H1 (cell line): ENCODE measurements at regions not wholly inside any gene's neighbourhood (a gene's known extent, or its start where the extent isn't known, plus 50 kb on each side); places are given as distances from the start of the nearest gene placed in this dataset.

Experiments
- CTCF ChIA-PET: fragments of 300-600 bp; sonication (Branson Sonifier 250); formaldehyde crosslinking; loops from one replicate; lab custom pipeline; 2021; ENCODE audit not compliant: partially characterized antibody; lab: Charles Lee
- POLR2A ChIA-PET: fragments of 300-600 bp; sonication (Branson Sonifier 250); formaldehyde crosslinking; loops from one replicate; lab custom pipeline; 2021; ENCODE audit warnings: inconsistent platforms; ENCODE audit not compliant: partially characterized antibody; lab: Charles Lee
- DNase-seq, 2 experiments: peaks; one replicate each; pipeline versions ENCODE4 v3.0.0 to v3.0.0-alpha.2; 2010 to 2022; ENCODE audit warnings: low spot score in 2 of 2, low read depth in 1 of 2, mixed read lengths in 1 of 2
- FAIRE-seq: peaks from 2 replicates; lab custom pipeline; 2011; peaks lifted over from hg19 to GRCh38; lab: Jason Lieb, UNC
- H2AFZ ChIP-seq: 2 replicates; pipeline ENCODE4 v1.8.1; 2012; ENCODE audit warnings: low read length, inconsistent platforms
- H2AK5ac ChIP-seq: 2 replicates; pipeline ENCODE4 v1.6.1; 2013; ENCODE audit warnings: low read depth, low read length
- H2BK120ac ChIP-seq: replicated peaks from 2 replicates; pipeline ENCODE3; 2013; ENCODE audit warnings: low read depth, low read length, inconsistent platforms
- H2BK12ac ChIP-seq: 2 replicates; pipeline ENCODE4 v1.6.1; 2013; ENCODE audit warnings: low read depth, low read length
- H2BK15ac ChIP-seq: 2 replicates; pipeline ENCODE4 v1.6.1; 2013; ENCODE audit warnings: low read length
- H2BK20ac ChIP-seq: 2 replicates; pipeline ENCODE4 v1.6.1; 2013; ENCODE audit warnings: low read length
- H2BK5ac ChIP-seq: 2 replicates; pipeline ENCODE4 v1.6.1; 2013; ENCODE audit warnings: low read depth, low read length
- H3K14ac ChIP-seq: 2 replicates; pipeline ENCODE4 v1.6.1; 2013; ENCODE audit warnings: inconsistent platforms; ENCODE audit not compliant: insufficient read length
- H3K18ac ChIP-seq: 2 replicates; pipeline ENCODE4 v1.6.1; 2013; ENCODE audit warnings: low read length; ENCODE audit errors: extremely low read depth
- H3K23ac ChIP-seq: 2 replicates; pipeline ENCODE4 v1.6.1; 2013; ENCODE audit warnings: inconsistent platforms; ENCODE audit not compliant: insufficient read length
- H3K23me2 ChIP-seq: 2 replicates; pipeline ENCODE4 v1.6.1; 2013; ENCODE audit warnings: low read depth, low read length
- H3K27ac ChIP-seq: 2 replicates; pipeline ENCODE4 v1.6.1; 2011; ENCODE audit warnings: low read depth, low read length, inconsistent platforms
- H3K27me3 ChIP-seq, 4 experiments: replicated peaks in 1 of 4; 1 replicate in 1 of 4; 2 replicates in 3 of 4; pipeline versions ENCODE4 v1.6.1 to v1.8.1; 2011 to 2013; ENCODE audit warnings: low read length in 3 of 4, mild to moderate bottlenecking in 3 of 4, inconsistent platforms in 2 of 4, mixed read lengths in 2 of 4, moderate library complexity in 1 of 4; ENCODE audit not compliant: control insufficient read depth in 3 of 4, insufficient read depth in 3 of 4; ENCODE audit errors: extremely low read depth in 1 of 4
- H3K36me3 ChIP-seq, 4 experiments: 2 replicates each; pipeline versions ENCODE4 v1.6.1 to v1.8.1; 2011 to 2013; ENCODE audit warnings: mild to moderate bottlenecking in 4 of 4, low read length in 3 of 4, moderate library complexity in 2 of 4, control low read depth in 1 of 4, inconsistent platforms in 1 of 4; ENCODE audit not compliant: insufficient read depth in 4 of 4, control insufficient read depth in 2 of 4
- H3K4ac ChIP-seq: replicated peaks from 2 replicates; pipeline ENCODE3; 2013; ENCODE audit warnings: low read length, low read depth, mixed read lengths, inconsistent platforms; ENCODE audit not compliant: insufficient read length
- H3K4me1 ChIP-seq, 4 experiments: replicated peaks in 1 of 4; 1 replicate in 1 of 4; 2 replicates in 3 of 4; pipeline versions ENCODE4 v1.6.1 to v1.8.1; 2011 to 2013; ENCODE audit warnings: low read length in 3 of 4, inconsistent platforms in 2 of 4, mixed read lengths in 1 of 4; ENCODE audit not compliant: insufficient read depth in 4 of 4, control insufficient read depth in 3 of 4
- H3K4me2 ChIP-seq, 2 experiments: 2 replicates each; pipeline versions ENCODE4 v1.6.1 to v1.8.1; 2011 to 2013; ENCODE audit warnings: low read depth in 2 of 2, low read length in 2 of 2, control low read depth in 1 of 2, inconsistent platforms in 1 of 2, mild to moderate bottlenecking in 1 of 2; ENCODE audit not compliant: insufficient read depth in 1 of 2
- H3K4me3 ChIP-seq, 4 experiments: fragments of 200-600, 300-600 bp in 1 of 4; sonication (generic), shearing (Covaris generic), sonication (Bioruptor Twin) in 1 of 4; 2 replicates each; pipeline versions ENCODE4 v1.5.1 to v1.8.1; 2011 to 2016; ENCODE audit warnings: low read length in 4 of 4, low read depth in 3 of 4, control low read depth in 2 of 4, inconsistent platforms in 2 of 4, mild to moderate bottlenecking in 2 of 4, mixed read lengths in 1 of 4, moderate library complexity in 1 of 4; ENCODE audit not compliant: insufficient read depth in 2 of 4; ENCODE audit errors: extremely low read depth in 1 of 4
- H3K56ac ChIP-seq: replicated peaks from 2 replicates; pipeline ENCODE3; 2013; ENCODE audit warnings: low read depth, mild to moderate bottlenecking, mixed read lengths, low read length, inconsistent platforms; ENCODE audit not compliant: insufficient read length
- H3K79me1 ChIP-seq: 2 replicates; pipeline ENCODE4 v1.6.1; 2013; ENCODE audit warnings: low read depth, low read length, control low read depth
- H3K79me2 ChIP-seq, 2 experiments: 2 replicates each; pipeline versions ENCODE4 v1.6.1 to v1.8.1; 2012 to 2013; ENCODE audit warnings: low read length in 2 of 2, mild to moderate bottlenecking in 2 of 2, inconsistent platforms in 1 of 2; ENCODE audit not compliant: insufficient read depth in 2 of 2, control insufficient read depth in 1 of 2
- H3K9ac ChIP-seq, 4 experiments: replicated peaks in 1 of 4; 1 replicate in 1 of 4; 2 replicates in 3 of 4; pipeline versions ENCODE4 v1.6.1 to v1.8.1; 2011 to 2013; ENCODE audit warnings: low read depth in 3 of 4, low read length in 3 of 4, control low read depth in 2 of 4, mild to moderate bottlenecking in 2 of 4, moderate library complexity in 2 of 4, inconsistent platforms in 1 of 4; ENCODE audit errors: extremely low read depth in 1 of 4
- H3K9me3 ChIP-seq, 2 experiments: 2 replicates each; pipeline versions ENCODE4 v1.6.1 to v1.8.1; 2012 to 2013; ENCODE audit warnings: mild to moderate bottlenecking in 2 of 2, moderate library complexity in 2 of 2, control low read depth in 1 of 2, inconsistent platforms in 1 of 2, low read depth in 1 of 2, low read length in 1 of 2, mixed read lengths in 1 of 2; ENCODE audit not compliant: insufficient read depth in 2 of 2
- H4K20me1 ChIP-seq, 2 experiments: replicated peaks in 1 of 2; 2 replicates each; pipeline versions ENCODE3 to v1.8.1; 2011 to 2013; ENCODE audit warnings: inconsistent platforms in 2 of 2, low read length in 2 of 2, mild to moderate bottlenecking in 1 of 2; ENCODE audit not compliant: insufficient read depth in 2 of 2, control insufficient read depth in 1 of 2
- H4K5ac ChIP-seq: 2 replicates; pipeline ENCODE4 v1.6.1; 2013; ENCODE audit warnings: low read length, low read depth, mixed read lengths, inconsistent platforms; ENCODE audit not compliant: insufficient read length
- H4K8ac ChIP-seq: 2 replicates; pipeline ENCODE4 v1.8.0; 2013; ENCODE audit warnings: mild to moderate bottlenecking, moderate library complexity, low read length, inconsistent platforms; ENCODE audit not compliant: insufficient read depth; ENCODE audit errors: extremely low read depth
- H4K91ac ChIP-seq: replicated peaks from 2 replicates; pipeline ENCODE3; 2013; ENCODE audit warnings: low read length, mixed read lengths, inconsistent platforms; ENCODE audit not compliant: insufficient read length
- CHD2 ChIP-seq: IDR thresholded peaks from 2 replicates; pipeline ENCODE4 v1.6.1; 2012; ENCODE audit warnings: low read length, improper control_type of control experiment
- KDM4A ChIP-seq: IDR thresholded peaks from one replicate; pipeline ENCODE4 v1.7.1; 2012; ENCODE audit warnings: low read depth, mild to moderate bottlenecking, moderate library complexity, low read length, inconsistent platforms; ENCODE audit not compliant: severe bottlenecking
- MAFK ChIP-seq: IDR thresholded peaks from 2 replicates; pipeline ENCODE4 v1.6.1; 2012; ENCODE audit warnings: low read depth, mild to moderate bottlenecking, improper control_type of control experiment, low read length
- NRF1 ChIP-seq: IDR thresholded peaks from 2 replicates; pipeline ENCODE4 v1.6.1; 2011; ENCODE audit warnings: mild to moderate bottlenecking, low read depth, low read length, improper control_type of control experiment
- RNF2 ChIP-seq: fragments of 200-900, 300-1000 bp; sonication (generic); IDR thresholded peaks from 2 replicates; pipeline ENCODE4 v1.7.1; 2016; ENCODE audit warnings: borderline replicate concordance, low read depth, mild to moderate bottlenecking, antibody characterized with exemption, low read length; ENCODE audit not compliant: poor library complexity, severe bottlenecking; ENCODE audit errors: missing control alignments
- USF2 ChIP-seq: IDR thresholded peaks from 2 replicates; pipeline ENCODE4 v1.6.1; 2011; ENCODE audit warnings: low read length, improper control_type of control experiment
- WGBS, 2 experiments: shearing (Covaris generic) in 1 of 2; methylation state at CpG; one replicate each; pipeline versions ENCODE4 v1.1.6 to v1.1.7; 2013 to 2015; ENCODE audit warnings: low lambda C conversion rate in 2 of 2, mixed read lengths in 2 of 2, inconsistent platforms in 1 of 2, low coverage in 1 of 2, missing lambda C conversion rate in 1 of 2; ENCODE audit not compliant: insufficient replicate concordance in 2 of 2, insufficient coverage in 1 of 2, insufficient read length in 1 of 2; ENCODE audit errors: extremely low coverage in 1 of 2, missing lambda C conversion rate in 1 of 2; 5-methylcytosine and 5-hydroxymethylcytosine counted together

- Histone ChIP-seq H3K9me3 (no peaks in the 10 kb centered on the region), H4K91ac (no peak overlapping the region), H4K8ac (no peak overlapping the region), H2AK5ac (no peak overlapping the region), H3K4me3 (no peak overlapping the region), H3K79me1 (no peaks in the 10 kb centered on the region), H4K20me1 (no peaks in the 10 kb centered on the region), H3K23ac (no peak overlapping the region), H3K27me3 (no peaks in the 10 kb centered on the region), H2BK5ac (no peak overlapping the region), H2BK12ac (no peak overlapping the region), H3K18ac (no peak overlapping the region), H3K4me1 (no peaks in the 10 kb centered on the region), H2BK15ac (no peak overlapping the region), H2BK120ac (no peak overlapping the region), H3K79me2 (no peaks in the 10 kb centered on the region), H2AFZ (no peak overlapping the region), H3K14ac (no peak overlapping the region), H3K27ac (no peak overlapping the region), H3K56ac (no peak overlapping the region), H3K23me2 (peaks cover 2% of the 10 kb centered on the region; the same call in 1 of the 2 replicates), H2BK20ac (0 out of 2 replicates have a peak overlapping the region, but pooled peaks have one; percentile 61), H4K5ac (no peak overlapping the region), H3K36me3 (no peaks in the 10 kb centered on the region), H3K4me2 (no peak overlapping the region), H3K4ac (no peak overlapping the region), H3K9ac (no peak overlapping the region)
- CTCF ChIA-PET, result no interaction called here
- 67% methylated on average over 1 of the region's 2 CpGs; no CpG with 5 or more reads in 1 of the 2 experiments for WGBS, 2 experiments
- no peak for FAIRE-seq
- no peak for DNase-seq
- POLR2A ChIA-PET, result no interaction called here
- TF ChIP-seq MAFK, result no peak
- TF ChIP-seq KDM4A, result no peak
- TF ChIP-seq CHD2, result no peak
- no peak for TF ChIP-seq RNF2
- TF ChIP-seq USF2, result no peak
- TF ChIP-seq NRF1, result no peak
Measured at GRCh38 chr6:87975561-87975960, 72.1 kb upstream of the SPACA1 start.
